Upper lobe of left lung (tissue), 4 donors: ENCODE measurements at regions not wholly inside any gene's neighbourhood (a gene's known extent, or its start where the extent isn't known, plus 50 kb on each side); places are given as distances from the start of the nearest gene placed in this dataset.

Experiments used
- CTCF ChIP-seq, 6 experiments: fragments of 450-650 bp in 4 of 6; fragments of 200-600 bp in 2 of 6; sonication (generic) in 2 of 6; IDR thresholded peaks; one replicate each; pipeline ENCODE4 v1.5.1; 2016 to 2019; ENCODE audit warnings: antibody characterized with exemption in 6 of 6
- POLR2A ChIP-seq, 4 donors: fragments of 450-650 bp; IDR thresholded peaks; one replicate each; pipeline ENCODE4 v1.5.1; 2016 to 2017; ENCODE audit warnings: antibody characterized with exemption in 4 of 4, mild to moderate bottlenecking in 2 of 4

GRCh38 chr17:14875557-14876412 is 389.3 kb downstream of the PMP22 start:
- no peak for TF ChIP-seq CTCF (IDR thresholded peaks at IDR 0.05)
- no peak for TF ChIP-seq POLR2A (IDR thresholded peaks at IDR 0.05)
